NCI-H1092 treated with DMSO at 0.1 percent for 48 hours (cell line): ENCODE measurements at regions not wholly inside any gene's neighbourhood (a gene's known extent, or its start where the extent isn't known, plus 50 kb on each side); places are given as distances from the start of the nearest gene placed in this dataset.

ENCODE experiments used
- DNase-seq: peaks from one replicate; lab custom pipeline; 2025; lab: John Stamatoyannopoulos, UW

DNA sequence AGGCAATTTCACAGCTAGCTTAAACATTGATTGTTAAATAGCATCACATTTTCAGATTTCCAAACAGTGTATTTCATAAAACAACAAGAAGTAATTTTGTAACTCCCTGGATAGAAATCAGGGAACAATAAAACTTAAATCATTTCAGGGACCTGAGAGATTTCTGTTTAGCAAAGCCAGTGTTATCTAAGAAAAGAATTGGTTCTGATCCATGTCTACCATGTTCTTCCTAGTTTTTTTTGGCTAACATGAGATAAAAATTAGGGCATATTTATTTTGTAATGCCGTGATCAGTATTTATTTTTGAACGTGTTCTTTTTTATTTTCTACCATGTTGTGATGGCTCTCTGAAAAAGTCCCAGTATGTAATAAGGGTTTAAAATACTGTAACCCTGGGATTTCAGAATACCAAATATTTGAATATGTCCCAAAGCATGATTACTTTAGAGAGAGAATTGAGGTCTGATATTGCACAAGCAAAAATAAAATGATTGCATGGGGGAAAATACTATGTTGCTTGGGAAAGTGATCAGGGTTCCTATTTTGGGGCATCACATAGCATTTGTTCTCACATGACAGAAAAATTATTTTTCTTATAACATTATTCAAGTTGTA is 188.7 kb upstream of the CEP162 start:
- DNase-seq, result no peak

DNA sequence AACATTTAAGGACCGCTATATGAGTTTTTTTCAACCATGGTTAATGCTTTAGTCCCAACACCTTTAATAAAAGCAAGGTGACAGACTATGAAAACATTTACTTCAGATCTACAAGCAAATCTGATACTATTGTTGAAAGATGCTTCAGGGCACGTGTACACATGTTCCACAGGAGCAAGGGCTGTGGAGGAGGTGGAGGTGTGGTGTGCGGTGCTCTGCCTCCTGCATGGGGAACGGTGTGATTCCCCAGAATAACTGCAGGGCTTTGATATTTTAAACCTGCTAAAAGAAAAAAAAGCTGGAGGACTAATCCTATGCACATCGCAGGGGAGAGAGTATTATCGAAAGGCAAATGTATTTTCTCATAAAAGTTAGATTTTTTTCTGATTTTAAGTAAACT is 188.1 kb upstream of the CEP162 start:
- DNase-seq, result no peak

DNA sequence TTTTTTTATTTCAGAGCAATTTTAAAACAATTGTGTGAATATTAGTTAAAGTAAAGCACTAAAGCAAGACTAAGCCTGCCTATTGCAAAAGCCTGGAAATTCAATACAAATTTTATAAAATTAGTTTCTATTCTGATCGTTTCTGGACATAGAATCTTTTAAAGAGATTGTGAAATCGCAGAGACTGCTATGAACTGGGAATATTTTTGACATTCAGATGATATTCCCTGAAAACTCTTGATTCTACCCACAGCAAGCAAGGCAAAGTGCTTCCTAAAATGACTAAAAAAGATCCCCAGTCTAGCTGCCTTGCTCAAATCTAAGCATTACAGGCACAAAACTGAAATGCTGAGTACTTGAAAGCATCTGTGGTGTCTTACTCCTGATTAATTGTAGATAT is 187.6 kb upstream of the CEP162 start:
- no peak for DNase-seq

- DNase-seq, result no peak
These were observed 187.1 kb upstream of the CEP162 start for GRCh38 chr6:84414531-84414930.

- DNase-seq, result peak; percentile 82
These were observed 183.7 kb upstream of the CEP162 start for GRCh38 chr6:84411060-84411629.

DNA sequence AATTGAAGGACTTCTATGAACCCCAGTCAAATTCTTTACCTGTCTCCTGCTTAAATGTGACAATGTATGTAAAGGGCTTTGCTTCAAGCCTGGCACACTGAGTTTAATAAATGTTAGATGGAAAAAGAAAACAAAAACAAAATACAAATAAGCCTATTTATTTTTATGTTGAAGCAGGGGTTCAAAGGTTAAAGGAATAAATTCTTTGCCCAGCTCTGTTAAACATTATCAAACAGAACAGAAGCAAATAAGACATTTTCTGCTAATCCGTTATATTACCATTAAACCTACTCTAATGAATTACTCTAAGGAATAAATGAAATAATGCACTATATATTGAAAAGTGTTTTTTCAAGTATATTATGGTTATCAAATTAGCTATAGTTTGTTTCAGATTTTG is 182.5 kb upstream of the CEP162 start:
- DNase-seq, result no peak

DNA sequence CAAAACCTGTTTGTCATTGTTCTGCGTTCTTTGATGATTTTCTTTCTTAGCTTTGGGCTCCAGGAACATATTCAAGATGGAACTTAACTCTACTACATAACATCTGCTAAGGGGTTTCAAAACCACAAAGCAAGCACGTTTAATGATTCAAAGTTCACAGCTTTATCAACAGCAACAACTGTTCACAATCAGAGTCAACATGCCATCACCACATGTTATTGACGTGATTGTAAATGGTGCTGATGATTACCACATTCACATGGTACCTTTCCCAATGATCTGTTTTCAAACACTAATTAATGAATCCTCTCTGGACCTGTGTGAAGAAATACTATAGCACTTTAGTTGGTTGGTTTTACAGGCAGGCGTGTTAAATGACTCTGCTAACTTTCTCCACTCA is 180.6 kb upstream of the CEP162 start:
- no peak for DNase-seq

GRCh38 chr6:84403545-84403944 is 176.1 kb upstream of the CEP162 start:
- no peak for DNase-seq

- no peak for DNase-seq
These were observed 171.6 kb upstream of the CEP162 start for GRCh38 chr6:84399003-84399402.

DNA sequence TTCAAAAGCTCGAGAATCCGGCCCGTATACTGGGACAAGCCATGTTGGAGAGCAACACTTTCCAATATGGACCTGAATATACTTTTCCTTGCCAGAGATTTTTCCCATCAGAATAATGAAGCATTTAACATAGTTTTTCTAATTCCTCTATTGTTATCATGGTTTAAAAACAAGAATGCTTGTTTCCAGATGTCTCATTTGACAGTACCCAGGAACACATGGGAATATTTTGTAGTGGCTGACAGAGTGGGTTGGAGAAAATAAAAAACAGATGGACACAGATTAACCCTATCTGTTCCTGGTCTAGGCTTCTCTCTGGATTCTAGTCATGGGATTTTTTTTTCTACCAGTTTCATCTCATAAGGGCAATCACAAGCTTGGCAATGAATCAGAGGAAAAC is 164.8 kb upstream of the CEP162 start:
- no peak for DNase-seq

DNA sequence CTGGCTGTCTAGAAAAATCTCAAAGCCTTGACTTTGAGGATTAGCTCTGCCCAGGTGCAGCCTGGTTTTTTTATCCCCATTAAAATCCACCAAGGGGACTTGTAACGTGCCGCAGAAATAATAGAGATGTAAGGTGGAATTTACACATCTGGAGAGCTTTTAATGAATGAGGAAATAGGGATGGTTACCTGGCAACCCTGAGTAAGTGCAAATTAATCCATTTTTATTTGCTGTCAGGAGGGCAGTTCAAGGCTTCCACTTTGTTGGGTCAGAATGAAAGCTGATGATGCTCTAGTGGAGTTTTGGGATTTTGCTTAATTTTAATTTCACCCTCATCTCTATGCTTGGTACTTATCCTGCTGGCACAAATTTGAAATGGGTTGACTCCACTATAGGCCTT is 163.4 kb upstream of the CEP162 start:
- DNase-seq, result peak; percentile 25

DNA sequence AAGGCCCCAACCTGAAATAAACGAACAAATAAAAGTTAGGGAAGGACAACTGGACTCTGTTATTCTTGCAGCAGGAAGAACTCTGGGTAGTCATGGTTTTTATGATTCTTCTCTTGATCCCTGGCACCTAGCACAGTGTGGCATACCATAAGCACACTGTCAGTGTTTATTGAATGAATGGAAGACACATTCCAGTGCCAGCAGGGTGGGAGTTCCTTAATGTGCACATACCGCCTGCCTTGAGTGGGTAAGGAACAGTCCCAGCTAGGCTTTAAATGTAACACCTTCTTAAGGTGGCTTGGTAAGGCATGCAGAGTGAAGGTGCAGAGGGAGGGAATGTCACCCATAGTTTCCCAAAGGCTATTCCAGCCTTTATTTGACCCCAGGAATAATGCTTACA is 162.9 kb upstream of the CEP162 start:
- no peak for DNase-seq

DNA sequence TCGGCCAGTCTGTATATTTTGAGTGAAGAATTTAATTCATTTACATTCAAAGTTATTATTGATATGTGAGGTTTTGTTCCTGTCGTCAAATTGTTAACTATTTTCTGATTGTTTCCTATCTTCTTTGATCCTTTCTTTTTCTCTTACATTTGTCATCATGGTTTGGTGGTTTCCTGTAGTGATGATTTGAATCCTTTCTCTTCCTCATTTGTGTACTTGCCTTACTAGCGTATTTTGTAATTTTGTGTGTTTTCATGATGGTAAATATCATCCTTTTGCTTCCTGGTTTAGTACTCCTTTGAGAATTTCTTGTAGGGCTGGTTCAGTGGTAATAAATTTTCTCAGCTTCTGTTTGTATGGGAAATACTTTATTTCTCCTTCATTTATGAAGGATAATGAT is 151.7 kb upstream of the CEP162 start:
- no peak for DNase-seq

- DNase-seq, result no peak
These were observed 144.8 kb upstream of the CEP162 start for GRCh38 chr6:84372290-84372689.

- DNase-seq, result no peak
These were observed 144.2 kb upstream of the CEP162 start for GRCh38 chr6:84371681-84372080.

DNA sequence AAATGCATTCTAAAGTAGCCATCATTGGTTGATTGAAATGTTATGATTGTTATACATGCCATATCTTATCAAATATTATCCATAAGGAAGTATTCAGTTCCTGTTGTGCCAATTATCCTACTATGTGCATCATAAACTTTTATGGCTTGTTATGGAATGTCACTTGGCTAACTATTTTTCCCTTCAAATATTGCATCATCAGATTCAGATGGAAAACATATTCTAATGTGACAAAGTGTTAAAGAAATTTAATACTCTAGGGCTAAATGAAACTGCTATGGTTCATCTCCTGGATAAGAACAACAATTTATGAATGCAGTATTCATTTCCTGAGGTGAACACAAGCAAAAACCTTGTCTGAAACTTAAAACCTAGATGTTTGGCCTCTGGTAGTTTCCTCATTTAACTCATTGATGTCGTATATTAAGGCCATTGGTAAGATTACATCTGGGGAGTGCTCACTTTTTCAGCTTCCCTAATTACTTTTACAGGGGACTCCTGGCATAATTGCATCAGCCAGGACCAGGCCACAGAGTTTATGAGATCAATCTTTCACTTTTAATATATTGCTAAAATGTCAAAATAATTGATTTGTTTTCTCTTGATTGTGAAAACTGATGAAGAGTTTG is 134.9 kb upstream of the CEP162 start:
- no peak for DNase-seq

DNA sequence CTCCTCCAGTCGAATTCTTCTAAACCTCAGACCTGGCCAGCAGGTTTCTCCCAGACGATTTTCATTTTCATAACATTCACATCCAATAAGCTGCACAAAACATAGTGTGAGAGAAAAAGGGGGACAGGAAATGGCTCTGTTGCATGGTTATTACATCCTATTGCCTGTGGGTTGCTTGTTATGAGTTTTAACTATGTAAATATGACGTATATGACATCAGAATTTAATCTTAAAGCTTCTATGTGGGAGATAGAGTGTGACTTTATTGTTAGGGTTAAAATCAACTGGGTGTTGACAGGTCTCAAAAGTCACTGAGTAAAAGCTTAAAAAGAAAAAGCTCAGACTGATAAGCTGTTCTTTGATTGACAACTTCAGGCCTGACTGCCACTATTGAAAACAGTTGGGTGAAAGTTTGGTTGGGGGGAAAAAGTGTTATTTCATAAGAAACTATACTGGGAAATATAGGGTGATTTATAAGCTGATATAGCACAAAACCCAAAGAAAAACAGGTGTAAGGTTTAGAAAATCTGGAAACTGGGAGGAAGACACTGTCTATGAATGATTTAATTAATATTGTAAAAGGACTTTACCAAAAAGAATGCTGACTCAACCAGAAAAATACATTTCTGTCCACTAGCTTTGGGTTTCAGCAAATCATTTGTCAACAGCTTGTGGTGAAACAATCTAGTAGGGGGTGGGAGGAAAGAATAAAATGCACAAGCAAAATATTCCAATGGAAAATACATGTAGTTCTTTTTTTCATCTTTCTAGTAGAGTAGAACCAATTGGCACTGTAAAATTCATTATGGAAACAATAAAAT is 134.1 kb upstream of the CEP162 start:
- no peak for DNase-seq

DNA sequence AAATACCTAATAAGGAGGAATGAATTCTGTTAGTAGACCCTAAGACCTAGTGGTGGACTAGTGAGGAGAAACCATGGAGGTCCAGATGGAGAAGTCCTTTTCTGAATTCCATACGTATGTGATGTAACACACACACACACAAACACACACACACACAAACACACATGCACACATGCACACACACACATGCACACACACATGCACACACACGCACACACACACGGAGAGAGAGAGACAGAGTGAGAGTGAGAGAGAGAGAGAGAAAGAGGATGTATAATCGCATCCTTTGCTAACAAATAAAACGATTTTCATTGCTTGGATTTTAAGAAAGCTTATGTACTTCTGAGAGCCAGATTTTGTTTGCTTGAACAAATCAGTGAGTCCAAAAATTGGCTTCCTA is 132.6 kb upstream of the CEP162 start:
- no peak for DNase-seq

DNA sequence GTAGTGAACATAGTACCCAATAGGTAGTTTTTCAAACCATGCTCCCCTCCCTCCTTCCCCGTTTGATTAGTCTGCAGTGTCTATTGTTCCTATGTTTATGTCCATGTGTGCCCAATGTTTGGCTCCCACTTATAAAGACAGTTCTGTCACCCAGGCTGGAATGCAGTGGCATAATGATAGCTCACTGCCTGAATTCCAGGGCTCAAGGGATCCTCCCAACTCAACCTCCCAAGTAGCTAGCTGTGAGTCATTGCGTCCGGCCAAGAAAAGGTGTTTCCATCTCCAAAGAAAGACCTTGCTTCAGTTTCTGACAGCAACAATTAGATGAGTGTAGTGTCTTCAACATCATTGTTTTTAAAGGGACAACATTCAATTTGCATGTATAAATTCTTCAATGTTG is 131.1 kb upstream of the CEP162 start:
- no peak for DNase-seq

GRCh38 chr6:84357631-84358030 is 130.2 kb upstream of the CEP162 start:
- no peak for DNase-seq

DNA sequence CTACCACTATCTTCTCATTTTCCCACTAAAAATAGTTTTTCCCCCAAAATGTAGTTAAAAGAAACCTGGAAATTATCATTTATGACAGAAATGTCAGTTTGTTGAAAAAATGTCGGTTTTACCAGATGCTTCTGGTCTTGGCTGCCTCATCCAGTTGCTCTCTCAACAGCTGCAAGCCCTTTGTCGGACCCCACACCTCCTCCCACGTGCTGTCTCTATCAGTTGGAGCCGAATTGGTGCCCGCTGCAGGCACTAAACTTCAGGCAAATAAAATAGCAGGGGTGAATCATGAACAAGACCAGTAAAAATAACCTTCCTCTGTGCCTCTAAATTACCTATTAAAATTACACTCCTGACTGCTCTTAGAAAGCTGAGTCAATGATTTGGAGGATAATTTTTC is 129.5 kb upstream of the CEP162 start:
- no peak for DNase-seq

GRCh38 chr6:84353459-84354423 is 126.3 kb upstream of the CEP162 start:
- DNase-seq, result no peak
